HUES64 (cell line): ENCODE measurements at regions not wholly inside any gene's neighbourhood (a gene's known extent, or its start where the extent isn't known, plus 50 kb on each side); places are given as distances from the start of the nearest gene placed in this dataset.

Experiments used
- H3K27ac ChIP-seq: 2 replicates; pipeline ENCODE4 v1.7.0; 2013; ENCODE audit warnings: low read depth, low read length, inconsistent platforms
- H3K27me3 ChIP-seq: 2 replicates; pipeline ENCODE4 v1.6.1; 2013; ENCODE audit warnings: mild to moderate bottlenecking, low read length; ENCODE audit not compliant: insufficient read depth
- H3K36me3 ChIP-seq: 2 replicates; pipeline ENCODE4 v1.6.1; 2013; ENCODE audit warnings: mild to moderate bottlenecking, low read length; ENCODE audit not compliant: insufficient read depth
- H3K4me1 ChIP-seq: 2 replicates; pipeline ENCODE4 v1.6.1; 2013; ENCODE audit warnings: mild to moderate bottlenecking, low read length, moderate library complexity; ENCODE audit not compliant: insufficient read depth
- H3K4me3 ChIP-seq: 2 replicates; pipeline ENCODE4 v1.5.1; 2013; ENCODE audit warnings: mild to moderate bottlenecking, low read length, moderate library complexity
- H3K9ac ChIP-seq: 2 replicates; pipeline ENCODE4 v1.6.1; 2013; ENCODE audit warnings: mild to moderate bottlenecking, low read depth, low read length
- H3K9me3 ChIP-seq: 2 replicates; pipeline ENCODE4 v1.6.1; 2013; ENCODE audit warnings: low read depth, low read length; ENCODE audit not compliant: insufficient read depth
- WGBS: fragments of 150-250, 120-280 bp; methylation state at CpG from one replicate; pipeline ENCODE4 v1.1.7; 2013; ENCODE audit warnings: missing lambda C conversion rate; 5-methylcytosine and 5-hydroxymethylcytosine counted together

GRCh38 chr17:77571155-77571981 is 387.1 kb upstream of the TNRC6C start:
- WGBS = 45% methylated on average over 33 of the region's 35 CpGs
- Histone ChIP-seq H3K4me1 (peaks cover 16% of the 10 kb centered on the region), H3K4me3 (peak overlapping the region; percentile 3; the same call in 1 of the 2 replicates), H3K9ac (no peak overlapping the region), H3K36me3 (no peaks in the 10 kb centered on the region), H3K27me3 (peaks cover 12% of the 10 kb centered on the region), H3K27ac (no peak overlapping the region), H3K9me3 (no peaks in the 10 kb centered on the region)

- 48% methylated on average over 14 of the region's 15 CpGs for WGBS
- Histone ChIP-seq H3K27ac (no peak overlapping the region), H3K4me1 (peaks cover 16% of the 10 kb centered on the region), H3K36me3 (no peaks in the 10 kb centered on the region), H3K27me3 (peaks cover 12% of the 10 kb centered on the region), H3K9ac (no peak overlapping the region), H3K4me3 (no peak overlapping the region), H3K9me3 (no peaks in the 10 kb centered on the region)
These were observed 386.4 kb upstream of the TNRC6C start for GRCh38 chr17:77572065-77572601.

GRCh38 chr17:77572851-77573250 is 385.7 kb upstream of the TNRC6C start:
- Histone ChIP-seq H3K9ac (no peak overlapping the region), H3K9me3 (no peaks in the 10 kb centered on the region), H3K27me3 (peaks cover 12% of the 10 kb centered on the region), H3K27ac (no peak overlapping the region), H3K4me1 (peaks cover 16% of the 10 kb centered on the region), H3K4me3 (no peak overlapping the region), H3K36me3 (no peaks in the 10 kb centered on the region)
- 89% methylated on average over 5 of the region's 5 CpGs for WGBS

GRCh38 chr17:77577491-77577890 is 381.0 kb upstream of the TNRC6C start:
- no peak overlapping the region for H3K4me3 ChIP-seq
- H3K9me3 ChIP-seq = no peaks in the 10 kb centered on the region
- H3K36me3 ChIP-seq = no peaks in the 10 kb centered on the region
- no peak overlapping the region for H3K9ac ChIP-seq
- H3K27me3 ChIP-seq = no peaks in the 10 kb centered on the region
- WGBS = 84% methylated on average over 7 of the region's 7 CpGs
- no peak overlapping the region for H3K27ac ChIP-seq
- H3K4me1 ChIP-seq = 0 out of 2 replicates have a peak, but pooled peaks cover under 1% of the 10 kb centered on the region

GRCh38 chr17:77579131-77579530 is 379.4 kb upstream of the TNRC6C start:
- Histone ChIP-seq H3K27me3 (no peaks in the 10 kb centered on the region), H3K27ac (no peak overlapping the region)
- WGBS = 92% methylated on average over 9 of the region's 9 CpGs

GRCh38 chr17:77579682-77580081 is 378.8 kb upstream of the TNRC6C start:
- Histone ChIP-seq H3K9ac (no peak overlapping the region), H3K4me3 (no peak overlapping the region), H3K4me1 (no peaks in the 10 kb centered on the region), H3K9me3 (no peaks in the 10 kb centered on the region), H3K36me3 (no peaks in the 10 kb centered on the region), H3K27ac (no peak overlapping the region), H3K27me3 (no peaks in the 10 kb centered on the region)
- WGBS = 94% methylated on average over 6 of the region's 6 CpGs

More at GRCh38 chr17:77579131-77579530, 379.4 kb upstream of the TNRC6C start:
- Histone ChIP-seq H3K9me3 (no peaks in the 10 kb centered on the region), H3K36me3 (no peaks in the 10 kb centered on the region), H3K4me1 (no peaks in the 10 kb centered on the region), H3K4me3 (no peak overlapping the region), H3K9ac (no peak overlapping the region)

GRCh38 chr17:77580531-77581270 is 377.8 kb upstream of the TNRC6C start:
- no peaks in the 10 kb centered on the region for H3K36me3 ChIP-seq
- no peaks in the 10 kb centered on the region for H3K27me3 ChIP-seq
- no peak overlapping the region for H3K4me3 ChIP-seq
- H3K9ac ChIP-seq = no peak overlapping the region
- WGBS = 74% methylated on average over 8 of the region's 8 CpGs
- no peak overlapping the region for H3K27ac ChIP-seq
- H3K9me3 ChIP-seq = no peaks in the 10 kb centered on the region
- H3K4me1 ChIP-seq = no peaks in the 10 kb centered on the region

GRCh38 chr17:77581480-77581879 is 377.0 kb upstream of the TNRC6C start:
- no peaks in the 10 kb centered on the region for H3K9me3 ChIP-seq
- H3K4me1 ChIP-seq = no peaks in the 10 kb centered on the region
- H3K9ac ChIP-seq = no peak overlapping the region
- H3K36me3 ChIP-seq = no peaks in the 10 kb centered on the region
- WGBS = 98% methylated on average over 2 of the region's 2 CpGs
- H3K27ac ChIP-seq = no peak overlapping the region
- H3K4me3 ChIP-seq = no peak overlapping the region
- no peaks in the 10 kb centered on the region for H3K27me3 ChIP-seq

- Histone ChIP-seq H3K36me3 (no peaks in the 10 kb centered on the region), H3K4me3 (no peak overlapping the region), H3K27ac (no peak overlapping the region), H3K9ac (no peak overlapping the region), H3K4me1 (no peaks in the 10 kb centered on the region), H3K9me3 (no peaks in the 10 kb centered on the region), H3K27me3 (no peaks in the 10 kb centered on the region)
- WGBS = 93% methylated on average over 9 of the region's 9 CpGs
These were observed 373.2 kb upstream of the TNRC6C start for GRCh38 chr17:77585142-77585860.

GRCh38 chr17:77590951-77591735 is 367.4 kb upstream of the TNRC6C start:
- H3K9me3 ChIP-seq = no peaks in the 10 kb centered on the region
- no peaks in the 10 kb centered on the region for H3K4me1 ChIP-seq
- no peak overlapping the region for H3K9ac ChIP-seq
- no peak overlapping the region for H3K4me3 ChIP-seq
- no peaks in the 10 kb centered on the region for H3K36me3 ChIP-seq
- H3K27ac ChIP-seq = no peak overlapping the region
- 91% methylated on average over 16 of the region's 16 CpGs for WGBS
- no peaks in the 10 kb centered on the region for H3K27me3 ChIP-seq
